H9 (cell line): ENCODE measurements at regions not wholly inside any gene's neighbourhood (a gene's known extent, or its start where the extent isn't known, plus 50 kb on each side); places are given as distances from the start of the nearest gene placed in this dataset.

ENCODE experiments used
- DNase-seq: peaks from one replicate; pipeline ENCODE4 v3.0.0-alpha.2; 2017
- H2AFZ ChIP-seq: one replicate; pipeline ENCODE4 v1.6.1; 2013; ENCODE audit warnings: mild to moderate bottlenecking, low read length, control low read depth, moderate library complexity
- H2AK5ac ChIP-seq: 2 replicates; pipeline ENCODE4 v1.6.1; 2013; ENCODE audit warnings: low read length, control low read depth, mixed read lengths; ENCODE audit not compliant: insufficient read length
- H2BK120ac ChIP-seq: one replicate; pipeline ENCODE4 v1.6.1; 2013; ENCODE audit warnings: low read depth, mild to moderate bottlenecking, low read length, control low read depth, inconsistent platforms; ENCODE audit not compliant: poor library complexity, severe bottlenecking
- H2BK12ac ChIP-seq: 2 replicates; pipeline ENCODE4 v1.6.1; 2013; ENCODE audit warnings: low read length, control low read depth, mixed read lengths, low read depth; ENCODE audit not compliant: insufficient read length
- H2BK15ac ChIP-seq: 2 replicates; pipeline ENCODE4 v1.6.1; 2013; ENCODE audit warnings: low read depth, low read length, control low read depth
- H2BK20ac ChIP-seq: one replicate; pipeline ENCODE4 v1.6.1; 2013; ENCODE audit warnings: low read depth, mild to moderate bottlenecking, low read length, control low read depth, inconsistent platforms; ENCODE audit not compliant: poor library complexity, severe bottlenecking
- H2BK5ac ChIP-seq: 2 replicates; pipeline ENCODE4 v1.6.1; 2013; ENCODE audit warnings: low read length, control low read depth, mixed read lengths; ENCODE audit not compliant: insufficient read length
- H3K14ac ChIP-seq: 2 replicates; pipeline ENCODE4 v1.6.1; 2013; ENCODE audit warnings: low read length, control low read depth; ENCODE audit not compliant: insufficient read depth
- H3K18ac ChIP-seq: 2 replicates; pipeline ENCODE4 v1.6.1; 2013; ENCODE audit warnings: low read depth, mild to moderate bottlenecking, mixed read lengths, low read length, control low read depth; ENCODE audit not compliant: insufficient read length
- H3K23ac ChIP-seq: 2 replicates; pipeline ENCODE4 v1.6.1; 2013; ENCODE audit warnings: low read length, control low read depth, mixed read lengths, low read depth; ENCODE audit not compliant: insufficient read length
- H3K23me2 ChIP-seq: 2 replicates; pipeline ENCODE4 v1.6.1; 2013; ENCODE audit warnings: low read depth, mild to moderate bottlenecking, mixed read lengths, low read length, control low read depth; ENCODE audit not compliant: insufficient read length, poor library complexity, severe bottlenecking
- H3K27ac ChIP-seq: 2 replicates; pipeline ENCODE4 v1.5.1; 2013; ENCODE audit warnings: low read length, control low read depth, mixed read lengths, low read depth; ENCODE audit not compliant: insufficient read length
- H3K27me3 ChIP-seq: 2 replicates; pipeline ENCODE4 v1.6.1; 2013; ENCODE audit warnings: low read length, control low read depth, inconsistent platforms; ENCODE audit not compliant: insufficient read depth
- H3K4ac ChIP-seq: 2 replicates; pipeline ENCODE4 v1.6.1; 2013; ENCODE audit warnings: low read depth, mild to moderate bottlenecking, control low read depth, inconsistent platforms, low read length, moderate library complexity
- H3K4me1 ChIP-seq: 2 replicates; pipeline ENCODE4 v1.6.1; 2013; ENCODE audit warnings: low read length, control low read depth, inconsistent platforms; ENCODE audit not compliant: insufficient read depth
- H3K4me2 ChIP-seq: 2 replicates; pipeline ENCODE4 v1.6.1; 2013; ENCODE audit warnings: low read length, control low read depth, mixed read lengths; ENCODE audit not compliant: insufficient read length, insufficient read depth
- H3K56ac ChIP-seq: 2 replicates; pipeline ENCODE4 v1.6.1; 2013; ENCODE audit warnings: low read depth, mild to moderate bottlenecking, mixed read lengths, low read length, control low read depth; ENCODE audit not compliant: insufficient read length
- H3K79me1 ChIP-seq: 2 replicates; pipeline ENCODE4 v1.6.1; 2013; ENCODE audit warnings: low read depth, mild to moderate bottlenecking, moderate library complexity, low read length, control low read depth, inconsistent platforms; ENCODE audit not compliant: insufficient read depth, poor library complexity, severe bottlenecking
- H3K79me2 ChIP-seq: 2 replicates; pipeline ENCODE4 v1.6.1; 2013; ENCODE audit warnings: low read length, control low read depth, inconsistent platforms; ENCODE audit not compliant: insufficient read depth
- H3K9ac ChIP-seq: 2 replicates; pipeline ENCODE4 v1.6.1; 2013; ENCODE audit warnings: low read length, control low read depth, mixed read lengths; ENCODE audit not compliant: insufficient read length; ENCODE audit errors: extremely low read depth
- H3K9me3 ChIP-seq: one replicate; pipeline ENCODE4 v1.6.1; 2013; ENCODE audit warnings: low read depth, low read length, inconsistent platforms; ENCODE audit not compliant: control insufficient read depth
- H3T11ph ChIP-seq: one replicate; pipeline ENCODE4 v1.6.1; 2013; ENCODE audit warnings: mild to moderate bottlenecking, low read length, control low read depth, inconsistent platforms
- H4K20me1 ChIP-seq: one replicate; pipeline ENCODE4 v1.6.1; 2013; ENCODE audit not compliant: control insufficient read depth, insufficient read length, insufficient read depth
- H4K5ac ChIP-seq: 2 replicates; pipeline ENCODE4 v1.6.1; 2013; ENCODE audit warnings: low read depth, mild to moderate bottlenecking, mixed read lengths, low read length, control low read depth; ENCODE audit not compliant: insufficient read length
- H4K8ac ChIP-seq: replicated peaks from 2 replicates; pipeline ENCODE4 v1.6.1; 2013; ENCODE audit warnings: low read length, control low read depth, mixed read lengths, low read depth; ENCODE audit not compliant: insufficient read length
- H4K91ac ChIP-seq: 2 replicates; pipeline ENCODE4 v1.6.1; 2013; ENCODE audit warnings: low read depth, mild to moderate bottlenecking, moderate library complexity, mixed read lengths, low read length, control low read depth; ENCODE audit not compliant: insufficient read length
- H3K27ac Mint-ChIP-seq, 3 experiments: 2 replicates in 2 of 3; 3 replicates in 1 of 3; pipeline ENCODE4 v1.8.0; 2020 to 2021; ENCODE audit warnings: mixed read lengths in 3 of 3, mild to moderate bottlenecking in 1 of 3, moderate library complexity in 1 of 3
- H3K27me3 Mint-ChIP-seq: 2 replicates; pipeline ENCODE4 v1.8.0; 2021; ENCODE audit warnings: low read depth, mild to moderate bottlenecking, moderate library complexity, mixed read lengths
- H3K36me3 Mint-ChIP-seq, 3 experiments: 2 replicates in 2 of 3; 3 replicates in 1 of 3; pipeline ENCODE4 v1.8.0; 2020 to 2021; ENCODE audit warnings: low read depth in 3 of 3, mixed read lengths in 3 of 3; ENCODE audit not compliant: insufficient read depth in 1 of 3
- H3K4me1 Mint-ChIP-seq, 2 experiments: 2 replicates each; pipeline ENCODE4 v1.8.0; 2020; ENCODE audit warnings: mixed read lengths in 2 of 2
- H3K4me3 Mint-ChIP-seq, 2 experiments: 2 replicates in 1 of 2; 3 replicates in 1 of 2; pipeline ENCODE4 v1.8.0; 2020 to 2021; ENCODE audit warnings: mild to moderate bottlenecking in 2 of 2, mixed read lengths in 2 of 2, moderate library complexity in 1 of 2
- H3K9me3 Mint-ChIP-seq, 2 experiments: 2 replicates in 1 of 2; 3 replicates in 1 of 2; pipeline ENCODE4 v1.8.0; 2020; ENCODE audit warnings: mild to moderate bottlenecking in 2 of 2, mixed read lengths in 2 of 2, moderate library complexity in 1 of 2
- CTCF ChIP-seq: fragments of 200-600 bp; sonication (generic); conservative IDR thresholded peaks from 3 replicates; pipeline ENCODE4 v1.8.0; 2021; ENCODE audit warnings: antibody characterized with exemption, mild to moderate bottlenecking
- WGBS: extraction: QIAGEN DNeasy Blood & Tissue Kit; methylation state at CpG from one replicate; pipeline ENCODE4 v1.1.7; 2013; ENCODE audit warnings: missing lambda C conversion rate, low lambda C conversion rate, mixed read lengths; ENCODE audit not compliant: insufficient read length; ENCODE audit errors: extremely low coverage; 5-methylcytosine and 5-hydroxymethylcytosine counted together

- Histone ChIP-seq H2BK5ac (no peak overlapping the region), H3K4ac (no peak overlapping the region), H2BK20ac (no peak overlapping the region), H2BK12ac (no peak overlapping the region), H2BK15ac (no peak overlapping the region), H3K27ac (no peak overlapping the region), H3K4me1 (no peaks in the 10 kb centered on the region; the same call in 1 of the 2 replicates), H2AFZ (no peak overlapping the region), H4K8ac (no peak overlapping the region), H3K27me3 (no peaks in the 10 kb centered on the region), H3K56ac (no peak overlapping the region), H3T11ph (no peak overlapping the region), H3K79me2 (no peaks in the 10 kb centered on the region), H3K9ac (no peak overlapping the region), H3K79me1 (no peaks in the 10 kb centered on the region), H4K20me1 (no peaks in the 10 kb centered on the region), H3K23ac (no peak overlapping the region), H3K9me3 (no peaks in the 10 kb centered on the region), H3K14ac (no peak overlapping the region), H4K91ac (no peak overlapping the region), H4K5ac (no peak overlapping the region), H2BK120ac (no peak overlapping the region), H3K4me2 (no peak overlapping the region), H3K23me2 (no peaks in the 10 kb centered on the region), H2AK5ac (no peak overlapping the region), H3K18ac (no peak overlapping the region)
- no peak overlapping the region for H3K4me3 Mint-ChIP-seq
- no CpG with 5 or more reads among the region's 9 CpGs for WGBS
- H3K36me3 Mint-ChIP-seq, result no peaks in the 10 kb centered on the region
- H3K9me3 Mint-ChIP-seq, result no peaks in the 10 kb centered on the region
- no peaks in the 10 kb centered on the region for H3K27me3 Mint-ChIP-seq
- no peak overlapping the region for H3K27ac Mint-ChIP-seq
- peaks cover 5 to 8% of the 10 kb centered on the region in 2 experiments for H3K4me1 Mint-ChIP-seq
- no peak for DNase-seq
- TF ChIP-seq CTCF, result no peak
Measured at GRCh38 chr13:36548129-36548528, 115.8 kb downstream of the CCNA1 start.
